Epithelial cell of prostate (primary cell): ENCODE measurements at regions not wholly inside any gene's neighbourhood (a gene's known extent, or its start where the extent isn't known, plus 50 kb on each side); places are given as distances from the start of the nearest gene placed in this dataset.
"Not testable (repeated sequence)": the region's sequence is repeated elsewhere in the genome, so short reads cannot be mapped to it uniquely, and the experiment has no call there.

Experiments
- DNase-seq: peaks from one replicate; pipeline ENCODE4 v3.0.0-alpha.2; 2011; ENCODE audit warnings: low read depth, low spot score
- H3K27ac ChIP-seq: fragments of 450-650 bp; 2 replicates; pipeline ENCODE4 v1.5.1; 2017; ENCODE audit warnings: mild to moderate bottlenecking

- no peak overlapping the region for H3K27ac ChIP-seq
Measured at GRCh38 chr5:21397693-21398092, 1409.7 kb upstream of the CDH18 start.

GRCh38 chr5:21391506-21391905, 1403.5 kb upstream of the CDH18 start:
- no peak for DNase-seq
- no peak overlapping the region for H3K27ac ChIP-seq

More at GRCh38 chr5:21397693-21398092, 1409.7 kb upstream of the CDH18 start:
- DNase-seq = no peak

GRCh38 chr5:21360754-21361153, 1372.8 kb upstream of the CDH18 start:
- not testable (repeated sequence) for H3K27ac ChIP-seq, DNase-seq

DNA sequence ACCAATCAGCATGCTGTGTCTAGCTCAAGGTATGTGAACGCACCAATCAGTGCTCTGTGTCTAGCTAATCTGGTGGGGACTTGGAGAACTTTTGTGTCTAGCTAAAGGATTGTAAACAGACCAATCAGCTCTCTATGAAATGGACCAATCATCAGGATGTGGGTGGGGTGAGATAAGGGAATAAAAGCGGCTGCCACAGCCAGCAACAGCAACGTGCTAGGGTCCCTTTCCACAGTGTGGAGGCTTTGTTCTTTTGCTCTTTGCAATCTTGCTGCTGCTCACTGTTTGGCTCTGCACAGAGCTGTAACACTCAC, 1353.9 kb upstream of the CDH18 start:
- DNase-seq, H3K27ac ChIP-seq: not testable (repeated sequence)

DNA sequence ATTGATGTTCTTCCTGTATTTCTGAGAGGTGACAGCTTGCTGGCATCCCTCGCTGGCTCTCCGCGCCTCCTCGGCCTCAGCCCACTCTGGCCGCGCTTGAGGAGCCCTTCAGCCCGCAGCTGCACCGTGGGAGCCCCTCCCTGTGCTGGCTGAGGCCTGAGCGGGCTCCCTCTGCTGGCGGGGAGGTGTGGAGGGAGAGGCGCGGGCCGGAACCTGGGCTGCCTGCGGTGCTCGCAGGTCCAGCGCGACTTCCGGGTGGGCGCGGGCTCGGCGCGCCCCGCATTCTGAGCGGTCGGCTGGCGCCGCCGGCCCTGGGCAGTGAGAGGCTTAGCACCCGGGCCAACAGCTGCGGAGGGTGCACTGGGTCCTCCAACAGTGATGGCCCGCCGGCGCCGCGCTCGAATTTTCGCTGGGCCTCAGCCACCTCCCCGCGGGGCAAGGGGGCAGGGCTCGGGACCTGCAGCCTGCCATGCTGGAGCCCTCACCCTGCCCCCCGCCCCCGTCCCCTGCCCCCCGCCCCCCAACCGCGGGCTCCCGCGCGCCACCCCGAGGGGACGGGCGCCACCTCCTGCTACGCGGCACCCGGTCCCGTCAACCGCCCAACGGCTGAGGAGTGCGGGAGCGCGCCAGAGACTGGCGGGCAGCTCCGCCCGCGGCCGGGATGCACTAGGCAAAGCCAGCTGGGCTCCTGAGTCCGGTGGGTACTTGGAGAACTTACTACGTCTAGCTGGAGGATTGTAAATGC, 1353.4 kb upstream of the CDH18 start:
- DNase-seq = not testable (repeated sequence)
- H3K27ac ChIP-seq = peak overlapping the region; percentile 32

DNA sequence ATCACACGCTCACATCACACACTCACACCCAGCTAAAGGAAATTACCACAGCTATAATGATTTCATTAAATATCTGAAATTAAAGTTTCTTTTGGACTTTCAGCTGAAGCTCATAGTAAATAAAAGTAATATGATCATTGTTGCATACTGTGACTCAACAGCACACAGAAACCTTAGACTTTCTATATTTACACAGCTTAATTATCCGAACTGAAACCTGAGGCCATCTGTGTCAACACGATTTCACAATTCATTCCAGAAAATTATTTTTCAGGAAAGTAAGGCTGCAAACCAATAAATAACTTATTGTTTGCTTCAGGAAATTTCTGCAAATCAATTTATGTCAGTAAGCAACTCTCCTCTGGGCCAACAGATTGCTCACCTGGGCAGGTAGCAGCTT, 1352.2 kb upstream of the CDH18 start:
- DNase-seq = peak; percentile 12
- H3K27ac ChIP-seq = peak overlapping the region; percentile 32

DNA sequence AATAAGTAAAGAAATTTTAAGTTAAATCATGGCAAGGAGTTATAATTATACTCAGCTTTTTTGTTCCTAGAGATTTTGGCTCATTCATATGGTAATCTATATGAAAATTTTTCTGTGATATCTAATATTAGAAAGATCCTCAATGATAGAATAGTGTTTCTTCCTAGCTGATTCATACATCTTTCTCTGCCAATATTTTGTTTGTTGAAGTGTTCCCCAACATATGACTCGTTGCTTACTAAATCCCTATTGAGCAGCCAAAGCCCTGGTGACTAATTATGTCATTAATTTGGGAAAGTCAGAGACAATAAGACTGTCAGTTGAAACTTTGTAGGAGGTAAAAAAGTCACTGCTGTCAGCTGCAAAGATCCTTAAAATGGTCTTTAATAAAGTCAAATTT, 1348.5 kb upstream of the CDH18 start:
- peak; percentile 31 for DNase-seq
- not testable (repeated sequence) for H3K27ac ChIP-seq

GRCh38 chr5:21315376-21315775, 1327.4 kb upstream of the CDH18 start:
- not testable (repeated sequence) for H3K27ac ChIP-seq, DNase-seq

DNA sequence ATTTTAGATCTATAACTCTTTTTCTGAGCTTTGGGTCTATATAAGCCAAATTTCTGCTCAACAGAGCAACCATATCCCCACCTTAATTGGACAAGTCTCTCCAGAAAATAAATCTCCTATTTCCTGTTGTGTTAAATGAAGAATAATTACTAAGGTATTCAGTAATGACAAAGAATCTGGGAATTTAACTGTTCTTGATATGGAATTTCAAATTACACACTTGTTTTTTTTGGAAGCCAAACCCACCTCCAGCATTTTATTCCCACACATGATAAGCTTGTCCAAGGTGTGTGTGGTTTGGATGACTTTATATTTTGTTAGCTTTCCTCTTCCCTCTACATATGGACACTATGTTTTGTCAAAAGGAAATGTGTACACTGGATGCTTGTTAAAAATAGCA, 1313.2 kb upstream of the CDH18 start:
- DNase-seq = not testable (repeated sequence)

GRCh38 chr5:21274361-21274760, 1286.4 kb upstream of the CDH18 start:
- H3K27ac ChIP-seq, DNase-seq: not testable (repeated sequence)

More for the DNA sequence above, 1313.2 kb upstream of the CDH18 start:
- H3K27ac ChIP-seq = not testable (repeated sequence)

- H3K27ac ChIP-seq = no peak overlapping the region
- DNase-seq = no peak
Measured at GRCh38 chr5:21263361-21263760, 1275.4 kb upstream of the CDH18 start.

DNA sequence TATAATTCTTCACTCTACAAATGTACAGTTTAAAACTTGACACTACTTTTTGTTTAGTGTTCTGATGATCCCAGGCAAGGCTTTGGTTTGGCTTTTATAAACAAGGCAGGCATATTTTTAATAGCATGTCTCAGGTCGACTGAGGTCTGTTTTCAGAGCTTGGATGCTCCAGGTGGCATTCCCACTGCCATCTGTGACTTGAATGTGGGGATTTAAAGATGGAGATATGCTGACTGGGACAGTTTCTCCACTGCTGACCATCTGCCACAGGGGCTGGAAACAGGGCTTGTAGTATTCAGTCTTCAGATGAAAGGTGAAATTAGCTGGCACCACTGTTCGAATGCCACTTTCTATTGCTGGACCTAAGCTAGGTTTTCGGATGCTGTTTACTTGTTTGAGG, 1266.2 kb upstream of the CDH18 start:
- no peak overlapping the region for H3K27ac ChIP-seq

DNA sequence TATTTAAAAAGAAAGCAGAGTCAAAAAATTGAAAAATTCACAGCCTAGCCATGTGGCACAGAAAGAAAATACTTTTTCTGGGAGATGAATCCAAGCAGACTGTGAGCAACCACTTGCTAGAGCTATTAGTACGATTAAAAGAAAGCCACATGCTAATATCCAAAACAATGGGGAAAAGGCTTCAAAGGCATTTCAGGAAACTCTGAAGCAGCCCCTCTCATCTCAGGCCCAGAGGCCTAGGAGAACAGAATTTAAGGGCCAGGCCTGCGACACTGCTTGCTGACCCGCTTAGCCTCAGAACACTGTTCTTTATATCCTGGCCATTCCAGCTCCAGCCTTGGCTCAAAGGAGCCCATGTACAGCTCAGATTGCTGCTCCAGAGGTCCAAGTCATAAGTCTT, 1257.0 kb upstream of the CDH18 start:
- DNase-seq = no peak
- H3K27ac ChIP-seq = no peak overlapping the region

More for the DNA sequence above, 1266.2 kb upstream of the CDH18 start:
- no peak for DNase-seq

DNA sequence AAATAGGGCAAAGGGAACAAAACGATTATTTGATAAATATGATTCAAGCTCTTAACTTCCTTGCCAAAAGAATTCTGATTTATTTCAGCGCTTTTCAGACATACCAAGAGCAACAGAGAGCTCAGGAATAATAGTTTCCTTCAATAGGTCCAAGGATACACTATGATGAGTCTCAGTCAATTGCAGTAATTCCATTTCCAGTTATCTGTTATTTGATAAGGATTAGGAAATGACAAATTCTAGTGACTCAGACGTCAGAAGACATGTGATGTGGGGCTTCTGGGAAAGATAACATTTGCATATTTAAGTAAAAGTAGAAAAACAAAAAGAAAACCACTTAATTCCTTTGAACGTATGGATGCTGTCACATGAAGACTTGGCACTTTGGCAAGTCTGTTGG, 1250.8 kb upstream of the CDH18 start:
- no peak overlapping the region for H3K27ac ChIP-seq
- DNase-seq = no peak

DNA sequence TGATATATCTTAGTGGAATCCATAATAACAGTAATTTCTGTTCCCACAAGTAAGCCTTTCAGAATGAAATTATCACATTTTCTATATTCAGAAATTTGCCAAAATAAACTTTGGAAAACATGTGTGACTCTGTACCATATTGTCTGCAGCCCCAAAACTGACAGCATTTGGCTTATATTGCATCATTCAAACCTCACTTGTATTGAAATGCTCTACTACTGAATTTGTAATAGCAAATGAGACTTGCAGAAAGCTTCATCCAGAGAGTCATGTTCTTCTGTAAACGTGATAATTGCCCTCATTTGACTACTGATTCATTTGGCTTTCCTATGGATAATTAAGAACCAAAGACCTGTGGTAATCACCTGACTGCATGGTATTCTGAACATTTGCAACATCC, 1249.5 kb upstream of the CDH18 start:
- H3K27ac ChIP-seq = peak overlapping the region; percentile 50
- no peak for DNase-seq

GRCh38 chr5:21236971-21237427, 1249.0 kb upstream of the CDH18 start:
- DNase-seq = peak; percentile 56
- peak overlapping the region; percentile 50 for H3K27ac ChIP-seq

DNA sequence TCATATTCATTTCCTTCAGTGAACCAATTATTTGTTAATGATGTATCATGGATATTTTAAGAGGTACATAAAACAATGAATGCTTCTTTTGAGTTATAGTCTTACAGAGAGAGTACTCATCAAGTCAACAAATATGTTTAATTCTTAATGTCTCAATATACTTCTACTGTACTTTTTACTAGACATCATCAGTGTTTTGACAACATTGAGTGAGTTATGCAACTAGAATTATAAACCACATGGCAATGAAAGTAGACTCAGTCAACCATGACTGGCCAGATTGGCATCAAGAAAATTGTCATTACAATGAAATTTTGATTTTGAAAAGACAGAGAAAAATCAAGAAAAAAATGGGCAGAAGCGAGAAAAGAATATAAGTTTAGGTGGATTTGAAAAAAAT, 1248.1 kb upstream of the CDH18 start:
- DNase-seq = no peak
- peak overlapping the region; percentile 50 for H3K27ac ChIP-seq

GRCh38 chr5:21225223-21226064, 1237.4 kb upstream of the CDH18 start:
- H3K27ac ChIP-seq = no peak overlapping the region
- DNase-seq = no peak

GRCh38 chr5:21221616-21222015, 1233.6 kb upstream of the CDH18 start:
- no peak overlapping the region for H3K27ac ChIP-seq
- no peak for DNase-seq

- no peak overlapping the region for H3K27ac ChIP-seq
Measured at GRCh38 chr5:21219966-21220365, 1232.0 kb upstream of the CDH18 start.

GRCh38 chr5:21219251-21219650, 1231.3 kb upstream of the CDH18 start:
- peak; percentile 33 for DNase-seq
- no peak overlapping the region for H3K27ac ChIP-seq

More at GRCh38 chr5:21219966-21220365, 1232.0 kb upstream of the CDH18 start:
- DNase-seq = no peak
